ENCODE measurements at regions not wholly inside any gene's neighbourhood (a gene's known extent, or its start where the extent isn't known, plus 50 kb on each side); places are given as distances from the start of the nearest gene placed in this dataset.

GRCh38 chr12:4985820-4986219, 57.9 kb upstream of the KCNA5 start:
- TF ChIP-seq CTCF (IDR thresholded peaks at IDR 0.05 in 8 of 11, conservative IDR thresholded peaks at IDR 0.05 in 3 of 11) (no peak), POLR2A (IDR thresholded peaks at IDR 0.05) (no peak), POLR2AphosphoS5 (IDR thresholded peaks at IDR 0.05) (no peak)
